Stimulated activated CD4-positive, alpha-beta T cell treated with anti-CD3 and anti-CD28 coated beads, Interleukin-15, amount 100 ng/mL, for 48 hours (primary cell): ENCODE measurements at regions not wholly inside any gene's neighbourhood (a gene's known extent, or its start where the extent isn't known, plus 50 kb on each side); places are given as distances from the start of the nearest gene placed in this dataset.
"Not testable (repeated sequence)": the region's sequence is repeated elsewhere in the genome, so short reads cannot be mapped to it uniquely, and the experiment has no call there.

ENCODE experiments used
- DNase-seq, 2 donors: peaks; one replicate each; pipeline ENCODE4 v3.0.0-alpha.2; 2020; ENCODE audit warnings: low read depth in 2 of 2

DNA sequence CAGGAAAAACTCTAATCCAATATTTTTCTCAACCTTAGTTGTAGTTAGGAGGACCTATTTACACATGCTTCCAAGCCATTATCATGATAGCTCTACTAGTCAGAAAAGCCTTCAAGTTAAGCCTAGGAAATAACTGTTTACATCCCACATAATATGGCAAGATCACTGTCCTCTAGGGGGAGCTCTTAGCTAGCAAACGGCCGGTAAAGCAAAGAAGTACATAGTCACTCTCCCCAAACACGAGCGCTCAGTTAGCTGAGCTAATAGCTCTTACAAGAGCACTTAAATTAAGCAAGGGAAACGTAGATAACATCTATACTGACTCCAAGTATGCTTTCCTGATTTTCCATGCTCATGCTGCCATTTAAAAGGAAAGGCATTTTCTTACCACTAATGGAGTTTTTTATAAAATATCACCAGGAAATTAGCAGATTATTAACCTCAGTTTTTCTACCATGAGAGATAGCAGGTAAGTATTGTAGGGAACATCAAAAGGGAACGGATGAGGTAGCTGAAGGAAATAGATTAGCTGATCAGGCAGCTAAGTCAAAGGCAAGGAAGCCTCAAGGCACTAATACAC is 100.6 kb upstream of the PABPC3 start:
- peak in 1 of 2 donors; percentile 49 for DNase-seq

DNA sequence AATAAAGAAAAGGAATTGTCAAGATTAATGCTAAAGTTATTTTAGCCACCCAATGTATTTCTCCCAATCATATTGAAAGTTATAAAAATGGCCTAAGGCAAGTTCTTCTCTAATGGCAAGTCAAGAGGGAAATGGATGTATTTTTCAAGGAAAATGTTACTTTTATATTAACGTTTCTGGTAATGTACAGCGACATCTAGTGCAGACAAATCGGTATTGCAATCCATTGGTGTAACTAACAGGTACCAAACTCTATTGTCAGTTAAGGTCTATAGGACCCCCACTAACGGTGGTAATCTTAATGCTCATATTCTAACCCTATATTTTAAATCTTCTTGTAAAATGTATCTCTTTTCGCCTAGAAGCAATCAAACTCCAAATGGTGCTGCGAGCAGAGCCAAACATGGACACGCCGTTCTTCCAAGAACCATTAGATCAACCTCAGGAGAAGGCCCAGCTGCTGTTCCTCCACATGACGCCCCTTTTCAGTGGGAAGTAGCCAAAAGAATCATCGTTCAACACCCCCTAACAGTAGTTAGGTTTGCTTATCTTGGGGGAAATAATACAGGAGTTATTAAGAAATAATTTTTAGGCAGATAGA is 98.5 kb upstream of the PABPC3 start:
- no peak for DNase-seq

DNA sequence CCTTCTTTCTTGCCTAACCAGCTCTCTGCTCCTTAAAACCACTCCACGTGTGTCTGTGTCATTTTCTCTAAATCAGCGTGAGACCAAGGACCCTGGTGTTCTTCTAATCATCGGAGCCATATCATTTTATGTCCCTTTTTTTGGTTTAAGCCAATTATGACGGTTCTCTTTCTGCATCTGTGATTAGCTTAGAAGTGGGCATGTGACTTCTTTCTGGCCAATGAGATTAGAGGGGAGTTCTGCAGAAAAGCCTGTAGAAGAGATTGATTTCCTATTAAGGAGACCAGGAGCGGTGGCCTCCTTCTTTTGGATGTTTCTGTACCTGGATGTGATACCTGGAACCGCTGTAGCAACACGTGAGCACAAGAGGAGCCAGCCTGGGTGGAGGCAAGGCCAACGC is 97.5 kb upstream of the PABPC3 start:
- no peak for DNase-seq

DNA sequence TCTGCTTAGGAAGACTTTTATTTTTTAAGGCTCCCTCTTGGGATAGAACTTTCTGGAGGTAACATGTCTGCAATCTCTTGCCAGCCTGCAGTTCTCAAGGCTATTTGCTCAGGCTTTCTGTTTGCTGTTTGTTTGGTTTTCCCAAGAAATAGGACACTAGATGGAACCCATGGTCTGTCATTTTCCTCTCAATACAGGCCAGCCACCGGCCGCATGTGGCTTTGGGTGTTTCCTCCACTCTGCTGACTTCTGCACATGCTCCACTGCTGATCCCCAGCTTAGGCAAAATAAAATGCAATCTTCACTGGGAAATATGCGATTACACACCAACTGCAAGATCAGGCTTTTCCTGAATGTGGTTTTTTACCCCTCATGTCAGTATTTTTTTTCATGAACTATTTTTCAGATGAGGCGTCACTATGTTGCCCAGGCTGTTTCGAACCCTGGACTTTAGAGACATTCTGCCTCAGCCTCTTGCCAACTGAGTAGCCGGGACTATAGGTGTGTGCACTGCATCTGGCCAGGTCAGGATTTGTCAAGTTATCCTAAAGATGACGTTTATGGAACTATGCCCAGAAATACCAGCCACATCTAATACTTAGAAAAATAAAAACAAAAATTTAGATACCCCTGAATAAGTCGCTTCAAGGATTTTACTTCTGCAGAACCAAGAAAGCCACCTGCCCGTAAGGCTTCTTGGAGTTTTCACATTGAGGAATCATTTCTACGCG is 94.3 kb upstream of the PABPC3 start:
- no peak for DNase-seq

DNA sequence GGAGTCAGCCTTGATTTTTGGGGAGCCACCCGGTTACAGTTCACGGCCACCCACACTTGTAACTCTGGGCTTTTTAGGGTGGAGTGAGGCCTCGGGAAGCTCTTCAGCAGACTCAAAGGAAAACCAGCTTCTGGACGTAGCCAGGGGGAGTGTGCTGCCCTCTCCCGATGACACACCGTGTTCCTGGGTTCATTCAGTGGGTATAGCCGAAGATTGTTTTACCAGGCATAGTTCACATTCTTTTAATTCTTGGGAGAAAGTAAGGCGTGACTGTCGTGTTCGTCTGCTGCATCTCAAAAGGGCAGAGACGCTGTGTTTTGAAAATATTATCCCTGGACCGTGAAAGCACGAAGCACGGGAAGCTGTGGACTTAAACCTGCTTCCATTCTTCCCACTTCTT is 93.6 kb upstream of the PABPC3 start:
- DNase-seq: not testable (repeated sequence)

DNA sequence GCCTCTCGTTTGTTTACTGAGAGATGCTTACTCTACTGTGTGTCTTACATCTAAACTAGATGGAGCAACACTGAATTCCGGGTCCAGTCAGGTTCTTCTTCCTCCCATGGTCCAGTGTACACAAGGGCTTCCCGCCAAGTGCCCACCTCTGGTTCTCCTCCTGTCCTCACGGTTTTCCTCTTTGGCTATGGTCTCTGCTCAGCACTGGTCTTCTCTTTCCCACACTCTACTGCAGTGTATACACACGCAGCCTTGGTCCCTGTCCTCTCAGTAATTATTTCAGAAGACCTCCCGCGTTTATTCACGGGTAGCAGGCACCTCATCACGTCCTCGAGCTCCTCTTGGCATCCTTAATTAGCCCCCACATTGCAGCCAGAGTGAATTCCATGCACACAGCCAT is 91.4 kb upstream of the PABPC3 start:
- DNase-seq: not testable (repeated sequence)

DNA sequence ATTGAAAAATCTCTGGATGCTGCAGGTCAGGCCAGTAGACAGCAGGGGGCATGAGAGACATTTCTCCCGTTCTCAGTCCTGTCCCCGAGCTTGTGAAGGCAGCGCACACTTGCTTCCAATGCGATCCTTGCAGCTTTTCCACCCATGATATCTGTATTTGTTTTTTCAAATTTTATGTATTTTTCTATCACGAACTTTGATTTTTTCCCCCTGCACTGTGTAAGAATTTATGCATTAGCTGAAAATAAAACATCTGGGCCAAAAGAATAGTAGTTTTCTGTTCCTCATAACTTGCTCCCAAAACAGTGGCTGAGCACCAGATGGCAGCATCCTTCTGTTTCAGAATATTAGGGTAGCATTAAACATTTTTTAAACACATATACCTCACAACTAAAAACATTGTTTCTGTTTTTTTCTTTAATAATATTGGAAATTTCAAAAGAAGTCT is 90.9 kb upstream of the PABPC3 start:
- not testable (repeated sequence) for DNase-seq

DNA sequence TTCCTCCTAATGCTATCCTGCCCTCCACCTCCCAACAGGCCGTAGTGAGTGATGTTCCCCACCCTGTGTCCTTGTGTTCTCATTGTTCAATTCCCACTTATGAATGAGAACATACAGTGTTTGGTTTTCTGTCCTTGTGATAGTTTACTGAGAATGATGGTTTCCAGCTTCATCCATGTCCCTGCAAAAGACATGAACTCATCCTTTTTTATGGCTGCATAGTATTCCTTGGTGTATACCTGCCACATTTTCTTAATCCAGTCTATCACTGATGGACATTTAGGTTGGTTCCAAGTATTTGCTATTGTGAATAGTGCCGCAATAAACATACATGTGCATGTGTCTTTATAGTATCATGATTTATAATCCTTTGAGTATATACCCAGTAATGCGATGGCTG is 88.5 kb upstream of the PABPC3 start:
- DNase-seq: not testable (repeated sequence)

DNA sequence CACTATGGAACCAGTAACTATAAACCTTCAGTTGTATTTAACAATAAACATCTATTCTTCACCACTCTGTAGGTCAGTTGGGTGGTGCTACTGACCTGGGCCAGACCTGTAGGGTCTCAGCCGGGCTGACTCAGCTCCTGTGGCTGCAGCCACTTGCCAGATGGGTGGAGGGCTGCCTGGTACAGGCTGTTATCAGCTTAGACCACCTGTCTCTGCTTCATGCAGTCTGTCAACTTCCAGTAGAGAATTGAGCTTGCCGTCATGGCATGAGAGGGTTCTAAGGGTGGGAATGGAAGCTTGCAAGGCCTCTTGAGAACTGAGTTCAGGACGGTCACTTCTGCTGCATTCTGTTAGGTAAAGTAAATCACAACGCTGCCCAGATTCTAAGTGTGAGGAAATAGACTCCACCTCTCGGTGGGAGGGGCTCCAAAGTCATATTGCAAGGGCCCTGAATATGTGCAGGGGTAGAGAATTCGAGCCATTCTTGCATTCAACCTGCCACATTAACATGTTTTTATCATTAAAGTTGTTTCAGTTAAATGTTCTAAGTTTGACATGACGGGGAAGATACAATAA is 81.5 kb upstream of the PABPC3 start:
- DNase-seq: not testable (repeated sequence)

DNA sequence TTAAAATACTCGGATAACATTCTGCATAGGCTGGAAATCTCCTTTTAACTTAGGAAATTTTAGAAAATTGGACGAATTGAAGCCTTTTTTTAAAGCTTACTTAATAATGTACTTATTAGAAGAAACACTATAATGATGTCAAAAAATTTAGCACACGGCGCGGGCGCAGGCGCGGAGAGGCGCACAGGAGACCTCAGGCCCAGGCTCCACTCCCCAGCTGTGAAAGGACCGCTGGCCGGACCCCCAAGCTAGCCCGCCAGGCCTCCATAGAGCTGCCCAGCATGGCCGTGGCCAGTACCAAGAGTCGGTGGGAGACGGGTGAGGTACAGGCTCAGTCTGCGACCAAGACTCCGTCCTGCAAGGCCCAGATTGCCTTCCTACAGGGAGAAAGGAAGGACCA is 78.8 kb upstream of the PABPC3 start:
- DNase-seq: not testable (repeated sequence)

DNA sequence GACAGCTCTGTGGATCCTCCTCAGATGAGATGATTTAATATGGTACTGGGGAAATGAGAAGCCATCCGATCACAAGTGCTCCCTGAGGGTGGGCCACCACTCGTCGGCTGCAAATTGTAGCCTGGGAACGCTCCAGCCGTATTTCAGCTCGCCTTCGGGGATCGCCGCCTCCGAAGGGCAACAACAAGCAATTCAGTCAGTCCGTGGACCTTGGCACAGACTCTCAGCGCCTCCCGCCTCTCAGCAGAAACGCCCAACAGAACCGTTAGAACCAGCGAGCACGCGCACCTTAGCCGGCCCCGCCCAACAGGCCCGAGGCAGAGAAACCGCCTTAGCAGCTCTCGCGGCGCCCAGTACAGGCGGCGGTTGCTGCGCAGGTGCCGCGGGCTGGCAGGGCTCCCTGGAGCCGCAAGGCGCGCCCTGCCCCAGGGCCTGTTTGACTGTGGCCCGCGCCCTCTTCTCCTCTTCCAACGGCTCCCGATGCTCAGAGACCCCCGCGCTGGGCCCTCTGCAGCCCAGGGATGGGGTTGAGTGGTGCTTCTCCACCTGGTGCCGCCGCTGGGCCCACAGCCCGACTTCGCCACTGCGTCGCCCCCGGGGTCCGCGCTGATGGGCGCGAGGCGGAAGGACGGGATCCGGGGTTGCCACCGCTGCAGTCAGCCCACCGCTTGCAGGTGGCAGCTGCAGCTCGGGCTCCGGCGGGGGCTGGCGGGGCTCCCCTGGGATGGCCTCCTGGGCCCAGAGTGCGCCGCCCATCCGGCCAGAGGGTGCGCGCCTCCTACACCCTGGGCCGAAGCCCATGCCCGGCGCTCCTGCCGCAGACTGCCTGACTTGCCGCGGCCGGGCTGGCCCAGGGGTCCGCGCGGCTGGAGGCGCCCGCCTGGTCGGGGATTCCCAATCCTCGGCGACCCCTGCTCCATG is 77.9 kb upstream of the PABPC3 start:
- DNase-seq: peak; percentile 15 to 24

DNA sequence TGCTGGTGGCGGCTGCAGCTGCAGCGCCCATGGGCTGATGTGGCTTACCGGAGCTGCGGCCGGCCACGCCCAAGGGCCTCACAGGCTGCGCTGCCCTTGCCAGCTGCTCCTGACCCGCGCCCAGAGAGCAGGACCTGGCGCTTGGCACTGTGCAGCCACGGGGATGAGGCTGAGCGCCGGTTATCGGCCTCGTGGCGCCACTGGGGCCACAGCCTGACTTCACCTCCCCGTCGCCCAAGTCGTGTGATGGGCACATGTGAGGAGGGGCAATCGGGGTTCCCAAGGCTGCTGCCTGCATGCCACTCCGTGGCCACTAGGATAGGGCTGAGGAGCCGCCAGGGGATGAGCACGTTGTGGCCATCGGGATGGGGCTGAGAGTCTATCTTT is 77.2 kb upstream of the PABPC3 start:
- DNase-seq: no peak

DNA sequence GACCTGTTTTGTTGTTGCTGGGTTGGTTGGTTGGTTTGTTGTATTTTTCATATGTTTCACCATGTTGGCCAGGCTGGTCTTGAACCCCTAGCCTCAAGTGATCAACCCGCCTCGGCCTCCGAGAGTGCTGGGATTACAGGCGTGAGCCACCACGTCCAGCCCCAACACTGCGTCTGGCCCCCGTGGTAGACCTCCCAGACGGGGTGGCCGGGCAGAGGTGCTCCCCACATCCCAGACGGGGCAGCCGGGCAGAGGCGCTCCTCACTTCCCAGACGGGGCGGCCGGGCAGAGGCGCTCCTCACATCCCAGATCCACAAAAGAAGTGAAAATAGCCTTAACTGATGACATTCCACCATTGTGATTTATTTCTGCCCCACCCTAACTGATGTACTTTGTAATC is 76.2 kb upstream of the PABPC3 start:
- not testable (repeated sequence) for DNase-seq

DNA sequence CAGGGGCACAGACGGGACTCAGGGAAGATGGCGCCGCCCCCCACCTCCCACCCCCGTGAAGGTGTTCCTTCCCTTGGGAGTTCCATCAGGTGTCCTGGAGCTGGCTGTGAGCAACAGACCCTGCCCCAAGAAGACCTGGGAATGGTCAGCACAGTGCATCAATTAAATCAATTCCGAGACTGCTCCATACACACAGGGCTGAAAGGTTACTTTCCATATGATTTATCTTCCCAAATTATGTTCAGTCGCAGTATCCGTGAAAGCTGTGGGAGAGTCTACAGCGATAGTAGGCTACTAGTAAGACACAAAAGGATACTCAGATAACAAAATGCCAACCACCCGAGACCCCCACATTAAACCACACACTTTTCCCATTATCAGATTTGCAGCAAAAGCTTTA is 71.8 kb upstream of the PABPC3 start:
- no peak for DNase-seq

DNA sequence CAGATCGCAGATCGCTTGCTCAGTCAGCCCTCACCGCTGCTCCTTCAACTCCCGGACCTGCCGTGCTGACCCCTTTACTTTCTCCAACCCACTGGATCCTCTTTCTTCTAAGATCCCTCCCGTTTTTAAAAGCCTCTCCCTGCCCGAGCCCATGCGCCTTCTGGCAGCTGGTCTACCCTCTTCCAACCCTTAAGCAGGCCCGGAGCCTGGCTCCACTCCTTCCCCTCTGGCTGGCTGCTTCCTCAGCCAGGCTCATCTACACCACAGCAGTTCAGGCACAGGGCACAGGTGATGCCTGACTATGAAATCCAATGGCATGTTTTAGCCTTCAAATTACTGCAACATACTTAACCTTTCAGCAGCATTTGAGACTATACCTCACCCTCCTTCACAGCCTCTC is 63.8 kb upstream of the PABPC3 start:
- DNase-seq: no peak

DNA sequence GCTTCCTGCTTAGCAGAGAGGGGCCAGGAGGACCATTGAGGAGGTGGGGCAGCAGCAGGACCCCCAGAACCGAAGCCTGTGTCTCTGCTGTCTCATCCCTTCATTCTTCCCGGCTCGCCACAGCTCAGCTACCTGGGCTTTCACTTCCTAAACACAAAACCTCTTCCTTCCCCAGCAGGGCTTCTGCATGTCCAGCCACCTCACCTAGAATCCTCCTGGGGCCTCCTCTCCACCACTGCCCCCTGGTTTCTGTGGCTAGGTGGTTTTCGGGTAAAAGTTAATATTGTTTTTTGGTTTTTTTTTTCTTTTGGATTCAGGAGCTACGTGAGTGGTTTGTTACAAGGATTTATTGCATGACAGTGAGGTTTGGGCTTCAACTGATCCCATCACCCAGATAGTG is 61.8 kb upstream of the PABPC3 start:
- DNase-seq: no peak

DNA sequence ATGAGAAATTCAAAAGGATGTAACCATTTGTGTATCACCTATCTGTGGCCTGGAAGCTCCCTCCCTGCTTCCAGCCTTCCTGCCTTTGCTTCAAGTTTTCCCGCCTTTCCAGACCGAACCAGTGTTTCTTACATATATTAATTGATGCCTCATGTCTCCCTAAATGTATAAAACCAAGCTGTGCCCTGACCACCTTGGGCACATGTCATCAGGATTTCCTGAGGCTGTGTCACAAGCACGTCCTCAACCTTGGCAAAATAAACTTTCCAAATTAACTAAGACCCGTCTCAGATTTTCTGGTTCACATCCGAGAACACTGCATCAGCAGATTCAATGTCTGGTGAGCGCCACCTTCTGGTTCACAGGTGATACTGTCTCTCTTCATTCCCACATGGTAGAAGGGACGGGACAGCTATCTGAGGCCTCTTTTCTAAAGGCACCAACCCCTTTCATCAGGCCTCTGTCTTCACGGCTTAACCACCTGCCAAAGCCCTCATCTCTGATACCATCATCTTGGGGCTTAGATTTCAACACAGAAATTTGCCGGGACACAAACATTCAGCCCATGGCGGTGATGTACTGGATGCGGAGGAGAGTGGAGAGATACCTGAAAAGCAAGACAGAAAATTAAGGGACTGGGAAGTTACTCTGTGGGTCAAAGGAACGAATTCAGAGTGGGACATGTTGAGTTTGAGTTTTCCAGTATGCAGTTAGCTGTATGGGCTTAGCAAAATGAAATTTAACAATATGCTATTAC is 58.7 kb upstream of the PABPC3 start:
- peak in 1 of 2 donors; percentile 32 for DNase-seq

DNA sequence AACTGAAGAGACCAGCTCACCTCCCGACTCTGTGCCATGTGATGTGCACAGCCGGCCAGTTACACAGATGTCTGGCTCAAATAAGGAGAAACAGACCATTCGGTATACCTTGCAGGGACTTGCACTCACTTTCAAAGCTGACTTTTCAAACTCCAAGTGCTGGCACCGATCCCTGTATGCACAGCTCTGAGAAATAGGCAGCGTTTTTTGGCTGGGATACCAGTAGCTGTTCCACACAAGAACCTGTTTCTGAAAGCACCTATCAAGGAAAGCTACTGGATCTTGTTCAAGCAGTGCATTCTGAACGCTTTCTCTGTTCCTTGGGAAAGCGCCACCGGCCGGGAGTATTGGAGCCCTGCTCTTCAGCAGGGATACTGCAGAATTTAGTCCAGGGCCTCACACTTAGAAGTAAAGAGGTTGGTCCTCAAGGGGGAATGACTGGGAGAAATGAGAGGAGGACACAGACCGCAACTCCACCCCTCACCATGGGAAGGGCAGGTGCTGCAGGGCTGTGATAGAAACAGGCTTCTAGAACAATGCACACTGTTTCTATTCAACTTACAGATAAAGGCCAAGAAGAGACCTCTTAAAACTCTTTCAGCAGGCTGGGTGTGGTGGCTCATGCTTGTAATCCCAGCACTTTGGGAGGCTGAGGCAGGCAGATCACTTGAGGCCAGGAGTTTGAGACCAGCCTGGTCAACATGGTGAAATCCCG is 53.6 kb upstream of the PABPC3 start:
- no peak for DNase-seq

DNA sequence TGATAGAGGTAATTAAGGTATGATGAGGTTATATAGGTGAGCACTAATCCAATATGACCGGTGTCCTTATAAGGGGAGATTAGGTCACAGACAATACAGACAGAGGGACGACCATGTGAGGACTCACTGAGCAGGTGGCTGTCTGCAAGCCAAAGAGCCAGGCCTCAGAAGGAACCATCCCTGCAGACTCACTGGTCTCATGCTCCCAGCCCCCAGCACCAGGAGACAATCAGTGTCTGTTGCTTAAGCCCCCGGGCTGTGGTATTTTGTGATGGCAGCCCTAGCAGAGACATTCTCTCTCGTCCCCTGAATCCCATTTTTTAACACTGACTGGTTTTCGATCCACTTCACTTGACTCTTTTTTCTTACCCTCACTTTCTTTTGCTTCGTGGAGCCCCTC is 51.9 kb upstream of the PABPC3 start:
- DNase-seq: no peak
